IMR-90 (cell line): ENCODE measurements at regions not wholly inside any gene's neighbourhood (a gene's known extent, or its start where the extent isn't known, plus 50 kb on each side); places are given as distances from the start of the nearest gene placed in this dataset.

Experiments
- ATAC-seq: fragments of 200-7000 bp; cut with Tn5 transposase; 2 replicates; pipeline ENCODE4 v1.9.1; 2020; ENCODE audit warnings: low read depth, mild to moderate bottlenecking, moderate library complexity
- BruUV-seq: library from RNA; stranded (reverse); fragments of 400-500 nt; replicated peaks from 2 replicates; lab custom pipeline; 2021; lab: Mats Ljungman, UMichigan
- CTCF ChIA-PET: fragments of 300-600 bp; formaldehyde crosslinking; extraction: SDS; loops from one replicate; lab custom pipeline; 2021; ENCODE audit warnings: antibody characterized with exemption; lab: Yijun Ruan, JAX
- POLR2A ChIA-PET: fragments of 300-600 bp; sonication (Branson Sonifier 250); formaldehyde crosslinking; loops from one replicate; lab custom pipeline; 2022; ENCODE audit warnings: antibody characterized with exemption; ENCODE audit not compliant: unreplicated experiment; lab: Charles Lee
- DNase-seq: peaks from one replicate; pipeline ENCODE4 v3.0.0; 2013
- H2AFZ ChIP-seq: replicated peaks from 2 replicates; pipeline ENCODE3; 2013; ENCODE audit warnings: low read length, mild to moderate bottlenecking; ENCODE audit not compliant: poor library complexity
- H2AK5ac ChIP-seq: 2 replicates; pipeline ENCODE4 v1.6.1; 2013; ENCODE audit warnings: low read depth, low read length, inconsistent platforms
- H2AK9ac ChIP-seq: replicated peaks from 2 replicates; pipeline ENCODE3; 2013; ENCODE audit warnings: mild to moderate bottlenecking, low read depth, low read length, moderate library complexity; ENCODE audit not compliant: poor library complexity
- H2BK120ac ChIP-seq: 2 replicates; pipeline ENCODE4 v1.6.1; 2013; ENCODE audit warnings: low read depth, low read length, inconsistent platforms
- H2BK15ac ChIP-seq: 3 replicates; pipeline ENCODE4 v1.6.1; 2013; ENCODE audit warnings: low read depth, low read length, inconsistent platforms
- H2BK20ac ChIP-seq: 2 replicates; pipeline ENCODE4 v1.6.1; 2013; ENCODE audit warnings: low read depth, mild to moderate bottlenecking, inconsistent platforms, low read length, moderate library complexity
- H2BK5ac ChIP-seq: 2 replicates; pipeline ENCODE4 v1.6.1; 2013; ENCODE audit warnings: mild to moderate bottlenecking, low read depth, low read length, inconsistent platforms; ENCODE audit not compliant: poor library complexity, severe bottlenecking
- H3K14ac ChIP-seq: replicated peaks from 2 replicates; pipeline ENCODE4 v1.6.1; 2013; ENCODE audit warnings: low read depth, low read length, inconsistent platforms
- H3K18ac ChIP-seq: 2 replicates; pipeline ENCODE4 v1.6.1; 2013; ENCODE audit warnings: low read depth, low read length, control low read depth
- H3K23ac ChIP-seq: 2 replicates; pipeline ENCODE4 v1.6.1; 2013; ENCODE audit warnings: low read depth, low read length, inconsistent platforms
- H3K27ac ChIP-seq: 2 replicates; pipeline ENCODE4 v1.5.1; 2013; ENCODE audit warnings: mild to moderate bottlenecking, control low read depth, low read length; ENCODE audit not compliant: insufficient read depth
- H3K27me3 ChIP-seq: 2 replicates; pipeline ENCODE4 v1.6.1; 2013; ENCODE audit warnings: low read length; ENCODE audit not compliant: control insufficient read depth, insufficient read depth
- H3K36me3 ChIP-seq: 2 replicates; pipeline ENCODE4 v1.6.1; 2013; ENCODE audit warnings: low read length, mixed read lengths; ENCODE audit not compliant: control insufficient read depth, insufficient read depth
- H3K4ac ChIP-seq: 2 replicates; pipeline ENCODE4 v1.6.1; 2013; ENCODE audit warnings: low read depth, low read length, inconsistent platforms
- H3K4me1 ChIP-seq: 2 replicates; pipeline ENCODE4 v1.6.1; 2013; ENCODE audit warnings: low read length, mixed read lengths; ENCODE audit not compliant: control insufficient read depth, insufficient read depth
- H3K4me2 ChIP-seq: 2 replicates; pipeline ENCODE4 v1.6.1; 2013; ENCODE audit warnings: low read depth, mild to moderate bottlenecking, control low read depth, low read length, moderate library complexity
- H3K4me3 ChIP-seq: 2 replicates; pipeline ENCODE4 v1.5.1; 2013; ENCODE audit warnings: low read depth, mild to moderate bottlenecking, control low read depth, low read length, moderate library complexity; ENCODE audit not compliant: insufficient read depth
- H3K56ac ChIP-seq: 2 replicates; pipeline ENCODE4 v1.6.1; 2013; ENCODE audit warnings: low read length, inconsistent platforms; ENCODE audit not compliant: insufficient read depth; ENCODE audit errors: extremely low read depth
- H3K79me1 ChIP-seq, 2 experiments: 2 replicates each; pipeline ENCODE4 v1.6.1; 2013; ENCODE audit warnings: low read length in 2 of 2, inconsistent platforms in 1 of 2, low read depth in 1 of 2
- H3K9ac ChIP-seq: 2 replicates; pipeline ENCODE4 v1.6.1; 2013; ENCODE audit warnings: low read depth, low read length, control low read depth
- H3K9me1 ChIP-seq: 2 replicates; pipeline ENCODE4 v1.6.1; 2013; ENCODE audit warnings: low read length, inconsistent platforms; ENCODE audit not compliant: insufficient read depth
- H3K9me3 ChIP-seq: 2 replicates; pipeline ENCODE4 v1.6.1; 2013; ENCODE audit warnings: low read length; ENCODE audit not compliant: control insufficient read depth, insufficient read depth
- H4K20me1 ChIP-seq: 2 replicates; pipeline ENCODE4 v1.6.1; 2013; ENCODE audit warnings: low read length, inconsistent platforms; ENCODE audit not compliant: insufficient read depth
- H4K5ac ChIP-seq: 2 replicates; pipeline ENCODE4 v1.6.1; 2013; ENCODE audit warnings: mild to moderate bottlenecking, low read depth, low read length, control low read depth
- H4K8ac ChIP-seq, 2 experiments: 2 replicates each; pipeline ENCODE4 v1.6.1; 2013; ENCODE audit warnings: low read depth in 2 of 2, low read length in 2 of 2, control low read depth in 1 of 2, inconsistent platforms in 1 of 2
- H4K91ac ChIP-seq: 2 replicates; pipeline ENCODE4 v1.6.1; 2013; ENCODE audit warnings: low read depth, low read length, inconsistent platforms; ENCODE audit not compliant: insufficient read depth
- FOS ChIP-seq: fragments of 150-350 bp; IDR thresholded peaks from 2 replicates; pipeline ENCODE4 v1.6.1; 2016; ENCODE audit warnings: low read depth, low read length
- WGBS, 2 experiments: methylation state at CpG; one replicate each; pipeline versions ENCODE4 v1.1.5 to v1.1.7; 2013; ENCODE audit warnings: missing lambda C conversion rate in 2 of 2; ENCODE audit not compliant: insufficient read length in 1 of 2; ENCODE audit errors: extremely low coverage in 2 of 2; 5-methylcytosine and 5-hydroxymethylcytosine counted together
- dilution Hi-C: fragments of 300-500 bp; cut with HindIII; formaldehyde crosslinking; loops from one replicate; pipeline ENCODE4 v1.14.3; 2018; ENCODE audit warnings: low sequenced_read_pairs; ENCODE audit not compliant: unreplicated experiment
- in situ Hi-C: fragments of 300-500 bp; cut with MboI; formaldehyde crosslinking; loops from 3 replicates; pipeline ENCODE4 v1.14.3; 2019; ENCODE audit warnings: low sequenced_read_pairs, inconsistent platforms, mixed read lengths
- intact Hi-C: fragments of 100-400 bp; cut with micrococcal nuclease; formaldehyde crosslinking; loops from 2 replicates; pipeline ENCODE4 v1.10.0; 2022

DNA sequence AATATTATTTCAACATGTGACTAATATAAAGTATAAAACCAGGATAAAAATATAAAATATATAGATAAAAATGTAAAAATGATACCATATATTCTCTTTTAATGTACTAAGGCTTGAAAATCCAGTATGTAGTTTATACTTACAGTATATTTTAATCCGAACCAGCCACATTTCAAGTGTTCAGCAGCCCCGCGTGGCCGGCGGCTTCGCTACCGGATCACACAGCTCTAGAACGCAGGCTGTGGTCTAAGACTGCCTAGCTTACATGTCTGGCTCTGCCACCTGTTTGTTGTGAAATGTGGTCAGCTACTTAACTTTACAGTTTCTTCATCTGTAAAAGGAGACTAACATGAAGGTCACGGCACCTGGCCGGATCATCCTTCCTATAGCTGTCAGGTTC lies 189.7 kb upstream of the TBX3 start:
- ATAC-seq: no peak
- no peaks in the 10 kb centered on the region for H4K20me1 ChIP-seq
- peaks cover 2% of the 10 kb centered on the region for H3K9me1 ChIP-seq
- no peak for TF ChIP-seq FOS
- no peak for DNase-seq
- H4K91ac ChIP-seq: no peak overlapping the region
- no peak overlapping the region for H3K9ac ChIP-seq
- H3K18ac ChIP-seq: no peak overlapping the region
- H2AFZ ChIP-seq: no peak overlapping the region
- no peak overlapping the region for H3K27ac ChIP-seq
- no peak overlapping the region for H2BK120ac ChIP-seq
- no peak overlapping the region for H2BK20ac ChIP-seq
- H3K27me3 ChIP-seq: no peaks in the 10 kb centered on the region
- no CpG with 5 or more reads among the region's 10 CpGs for whole genome bisulfite sequencing, 2 experiments
- H3K9me3 ChIP-seq: no peaks in the 10 kb centered on the region
- dilution Hi-C loops (no loop called here), in situ Hi-C loops (no loop called here), intact Hi-C loops (no loop called here)
- H3K79me1 ChIP-seq: no peaks in the 10 kb centered on the region
- H3K23ac ChIP-seq: no peak overlapping the region
- ChIA-PET POLR2A (no interaction called here), CTCF (no interaction called here)
- H3K56ac ChIP-seq: no peak overlapping the region
- H2AK5ac ChIP-seq: peak overlapping the region; percentile 31; the same call in 1 of the 2 replicates
- H3K14ac ChIP-seq: no peak overlapping the region
- no peak overlapping the region for H4K5ac ChIP-seq
- H4K8ac ChIP-seq: no peak overlapping the region
- no peak overlapping the region for H2AK9ac ChIP-seq
- no peak overlapping the region for H3K4ac ChIP-seq
- H2BK15ac ChIP-seq: no peak overlapping the region; the same call in 2 of the 3 replicates
- no peak overlapping the region for H3K4me3 ChIP-seq
- no peak overlapping the region for H3K4me2 ChIP-seq
- peaks cover 5% of the 10 kb centered on the region for H3K4me1 ChIP-seq
- BruUV-seq: no TSS peak
- no peaks in the 10 kb centered on the region for H3K36me3 ChIP-seq
- H2BK5ac ChIP-seq: no peak overlapping the region
